Stomach (tissue), 8 donors: ENCODE measurements at regions not wholly inside any gene's neighbourhood (a gene's known extent, or its start where the extent isn't known, plus 50 kb on each side); places are given as distances from the start of the nearest gene placed in this dataset.
A peak's percentile ranks its signal among the peaks of the same experiment; 100 is the strongest.

ENCODE experiments used
- DNase-seq, 2 donors: peaks; one replicate each; pipeline versions ENCODE4 v3.0.0 to v3.0.0-alpha.2; 2013 to 2019
- H3K27ac ChIP-seq, 5 donors: fragments of 200-600 bp in 4 of 5; sonication (generic) in 4 of 5; one replicate each; pipeline ENCODE4 v1.5.1; 2013 to 2019; ENCODE audit warnings: mild to moderate bottlenecking in 1 of 5, moderate library complexity in 1 of 5
- H3K27me3 ChIP-seq, 3 donors: fragments of 200-600 bp; sonication (generic); one replicate each; pipeline ENCODE4 v1.5.1; 2017 to 2019; ENCODE audit warnings: mixed run types in 1 of 3
- H3K36me3 ChIP-seq, 4 donors: fragments of 200-600 bp; sonication (generic); 1 replicate in 3 of 4; 2 replicates in 1 of 4; pipeline ENCODE4 v1.5.1; 2016 to 2019
- H3K4me1 ChIP-seq, 4 donors: fragments of 200-600 bp; sonication (generic); one replicate each; pipeline ENCODE4 v1.5.1; 2016 to 2019
- H3K4me3 ChIP-seq, 4 donors: fragments of 200-600 bp; sonication (generic) in 3 of 4; one replicate each; pipeline ENCODE4 v1.5.1; 2016 to 2019; ENCODE audit warnings: mild to moderate bottlenecking in 1 of 4
- H3K9me3 ChIP-seq, 4 donors: fragments of 200-600 bp; sonication (generic); one replicate each; pipeline ENCODE4 v1.5.1; 2016 to 2019
- EP300 ChIP-seq: sonication (generic); formaldehyde crosslinking; IDR thresholded peaks from one replicate; pipeline ENCODE4 v1.6.1; 2017; ENCODE audit warnings: antibody characterized with exemption
- POLR2A ChIP-seq, 4 donors: fragments of 450-650 bp; IDR thresholded peaks; one replicate each; pipeline ENCODE4 v1.6.1; 2016; ENCODE audit warnings: antibody characterized with exemption in 4 of 4, control low read depth in 2 of 4, mild to moderate bottlenecking in 1 of 4, moderate library complexity in 1 of 4
- POLR2AphosphoS5 ChIP-seq, 3 donors: sonication (generic); formaldehyde crosslinking; IDR thresholded peaks; one replicate each; pipeline ENCODE4 v1.6.1; 2016; ENCODE audit warnings: antibody characterized with exemption in 3 of 3
- WGBS, 5 donors: extraction: QIAGEN DNeasy Blood & Tissue Kit in 3 of 5; methylation state at CpG; one replicate each; pipeline versions ENCODE4 v1.1.5 to v1.1.7; 2013 to 2018; 5-methylcytosine and 5-hydroxymethylcytosine counted together
- intact Hi-C: fragments of 100-400 bp; cut with DNase I; formaldehyde crosslinking; loops from one replicate; pipeline ENCODE4 v1.15.1; 2023; ENCODE audit warnings: low total_unique reads
- TF ChIP-seq, protein P1 (sequence below), 7 experiments: fragments of 450-650 bp in 4 of 7; fragments of 200-600 bp in 3 of 7; sonication (generic) in 3 of 7; IDR thresholded peaks; one replicate each; pipeline ENCODE4 v1.5.1; 2016 to 2019; ENCODE audit warnings: antibody characterized with exemption in 7 of 7, control low read depth in 2 of 7, mild to moderate bottlenecking in 1 of 7
- donor health status: healthy with polysubstance abuse.
- donor health status: Bipolar disorder and iron deficiency.
- donor health status: healthy.

DNA sequence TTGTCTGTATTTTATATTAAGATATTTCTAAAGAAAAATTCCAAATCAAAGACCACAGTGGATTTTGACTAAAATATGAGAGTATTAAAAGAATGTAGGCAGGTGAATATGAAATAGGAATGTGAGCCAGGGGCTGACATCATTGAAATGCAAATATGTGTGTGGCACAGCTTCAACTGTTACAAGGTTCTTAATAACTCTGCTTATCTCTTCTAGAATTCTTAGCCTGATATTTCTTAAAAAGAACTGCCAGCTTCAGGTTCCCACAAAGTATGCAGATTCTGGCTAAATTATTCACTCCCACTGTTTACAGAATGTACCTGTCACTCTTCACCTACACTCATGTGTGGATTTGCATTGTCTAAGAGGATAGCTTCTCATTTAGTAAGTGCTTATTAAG, 274.4 kb downstream of the DIRAS2 start:
- intact Hi-C loops, result no loop called here
- no peaks in the 10 kb centered on the region for H3K36me3 ChIP-seq
- no peaks in the 10 kb centered on the region for H3K4me1 ChIP-seq
- no peaks in the 10 kb centered on the region for H3K9me3 ChIP-seq
- peak in 1 of 2 donors; percentile 28 for DNase-seq
- no peak overlapping the region for H3K4me3 ChIP-seq
- H3K27me3 ChIP-seq, result no peaks in the 10 kb centered on the region
- no peak overlapping the region for H3K27ac ChIP-seq
- TF ChIP-seq POLR2A (IDR thresholded peaks at IDR 0.05) (no peak), POLR2AphosphoS5 (IDR thresholded peaks at IDR 0.05) (no peak), EP300 (no peak)
- TF ChIP-seq, protein P1, sequence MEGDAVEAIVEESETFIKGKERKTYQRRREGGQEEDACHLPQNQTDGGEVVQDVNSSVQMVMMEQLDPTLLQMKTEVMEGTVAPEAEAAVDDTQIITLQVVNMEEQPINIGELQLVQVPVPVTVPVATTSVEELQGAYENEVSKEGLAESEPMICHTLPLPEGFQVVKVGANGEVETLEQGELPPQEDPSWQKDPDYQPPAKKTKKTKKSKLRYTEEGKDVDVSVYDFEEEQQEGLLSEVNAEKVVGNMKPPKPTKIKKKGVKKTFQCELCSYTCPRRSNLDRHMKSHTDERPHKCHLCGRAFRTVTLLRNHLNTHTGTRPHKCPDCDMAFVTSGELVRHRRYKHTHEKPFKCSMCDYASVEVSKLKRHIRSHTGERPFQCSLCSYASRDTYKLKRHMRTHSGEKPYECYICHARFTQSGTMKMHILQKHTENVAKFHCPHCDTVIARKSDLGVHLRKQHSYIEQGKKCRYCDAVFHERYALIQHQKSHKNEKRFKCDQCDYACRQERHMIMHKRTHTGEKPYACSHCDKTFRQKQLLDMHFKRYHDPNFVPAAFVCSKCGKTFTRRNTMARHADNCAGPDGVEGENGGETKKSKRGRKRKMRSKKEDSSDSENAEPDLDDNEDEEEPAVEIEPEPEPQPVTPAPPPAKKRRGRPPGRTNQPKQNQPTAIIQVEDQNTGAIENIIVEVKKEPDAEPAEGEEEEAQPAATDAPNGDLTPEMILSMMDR (IDR thresholded peaks at IDR 0.05), result no peak

DNA sequence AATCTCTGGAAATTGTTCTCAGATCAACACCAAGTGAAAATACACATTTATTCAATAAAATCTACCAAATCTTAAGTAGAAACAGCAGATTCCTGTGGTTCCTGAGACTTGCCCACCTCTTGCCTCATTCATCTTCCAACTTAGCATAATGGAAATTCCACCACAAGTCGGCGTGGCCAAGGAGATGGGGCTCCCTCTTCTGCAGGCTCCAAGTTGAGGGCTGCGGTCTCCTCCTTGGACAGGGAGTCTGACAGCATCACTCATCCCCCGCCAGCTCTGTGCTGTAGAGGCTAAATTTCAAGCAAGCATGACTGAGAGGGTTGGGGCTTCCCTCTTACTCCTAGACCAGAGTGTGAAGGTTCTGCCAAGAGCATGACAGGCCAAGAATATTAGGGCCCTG, 273.7 kb downstream of the DIRAS2 start:
- 79 to 86% (median 81%) methylated on average over 2 to 4 of the region's 4 CpGs for WGBS, 5 donors
- no peak for TF ChIP-seq POLR2A (IDR thresholded peaks at IDR 0.05)
- no peak for TF ChIP-seq EP300
- TF ChIP-seq, protein P1 (IDR thresholded peaks at IDR 0.05), result no peak
- TF ChIP-seq POLR2AphosphoS5 (IDR thresholded peaks at IDR 0.05), result no peak
- Histone ChIP-seq H3K9me3 (no peaks in the 10 kb centered on the region), H3K4me1 (no peaks in the 10 kb centered on the region), H3K27ac (no peak overlapping the region), H3K27me3 (no peaks in the 10 kb centered on the region), H3K4me3 (no peak overlapping the region), H3K36me3 (no peaks in the 10 kb centered on the region)
- DNase-seq, result no peak
- intact Hi-C loops, result no loop called here

DNA sequence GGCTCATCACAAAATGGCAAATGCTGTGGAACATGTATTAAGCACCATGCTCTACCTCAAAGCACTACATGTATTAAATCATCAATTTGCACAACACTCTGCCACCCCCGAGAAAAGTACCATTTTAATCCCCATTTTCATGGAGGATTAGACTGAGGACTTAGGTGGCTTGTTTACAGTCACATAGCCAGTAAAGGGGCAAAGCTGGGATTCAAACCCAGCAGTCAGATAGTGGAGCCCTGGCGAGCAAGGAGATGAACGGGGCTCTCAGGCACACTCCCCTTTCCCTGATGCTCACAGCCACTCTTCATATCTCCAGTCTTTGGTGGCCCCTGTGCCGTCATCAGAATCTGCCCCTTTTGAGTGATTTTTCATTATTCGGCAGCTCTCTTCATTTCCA, 262.9 kb downstream of the DIRAS2 start:
- Histone ChIP-seq H3K36me3 (no peaks in the 10 kb centered on the region), H3K4me3 (no peak overlapping the region), H3K9me3 (no peaks in the 10 kb centered on the region), H3K27ac (no peak overlapping the region), H3K27me3 (peaks cover 0 to 8% (median 0%) of the 10 kb centered on the region in 3 donors), H3K4me1 (no peaks in the 10 kb centered on the region)
- WGBS, 5 donors, result 67 to 85% (median 83%) methylated on average over 5 of the region's 5 CpGs
- intact Hi-C loops, result no loop called here
- TF ChIP-seq EP300 (no peak), POLR2A (IDR thresholded peaks at IDR 0.05) (no peak), POLR2AphosphoS5 (IDR thresholded peaks at IDR 0.05) (no peak)
- TF ChIP-seq, protein P1 (IDR thresholded peaks at IDR 0.05), result no peak
- no peak for DNase-seq

DNA sequence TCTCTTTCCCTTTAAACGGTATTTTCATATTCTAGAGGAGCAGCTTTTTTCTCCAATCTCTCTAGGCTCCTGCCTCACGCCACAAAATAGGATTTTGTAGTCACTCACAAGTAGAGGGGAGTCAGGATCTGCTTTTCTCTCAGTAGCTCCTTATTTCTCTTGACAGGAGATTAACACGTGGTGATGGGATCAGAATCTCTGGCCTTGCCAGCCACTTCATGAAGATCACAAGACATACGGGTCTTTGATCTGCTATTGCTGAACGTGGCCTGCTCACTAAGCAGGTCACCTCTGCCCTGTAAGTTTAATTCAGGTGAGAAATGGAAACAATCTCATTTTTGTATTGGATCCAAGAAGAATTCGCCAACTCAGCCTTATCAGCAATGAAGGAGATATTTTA, 257.5 kb downstream of the DIRAS2 start:
- TF ChIP-seq EP300, result no peak
- no peak for TF ChIP-seq POLR2AphosphoS5 (IDR thresholded peaks at IDR 0.05)
- TF ChIP-seq, protein P1 (IDR thresholded peaks at IDR 0.05), result no peak
- TF ChIP-seq POLR2A (IDR thresholded peaks at IDR 0.05), result no peak
- Histone ChIP-seq H3K36me3 (no peaks in the 10 kb centered on the region), H3K4me3 (no peak overlapping the region), H3K27ac (no peak overlapping the region), H3K9me3 (no peaks in the 10 kb centered on the region), H3K27me3 (peaks cover 0 to 8% (median 0%) of the 10 kb centered on the region in 3 donors), H3K4me1 (no peaks in the 10 kb centered on the region)
- intact Hi-C loops, result no loop called here
- WGBS, 5 donors, result 38 to 49% (median 43%) methylated on average over 6 of the region's 6 CpGs
- no peak for DNase-seq
